HG02840 (cell line): ENCODE measurements at regions not wholly inside any gene's neighbourhood (a gene's known extent, or its start where the extent isn't known, plus 50 kb on each side); places are given as distances from the start of the nearest gene placed in this dataset.
"Not testable (repeated sequence)": the region's sequence is repeated elsewhere in the genome, so short reads cannot be mapped to it uniquely, and the experiment has no call there.

ENCODE experiments used
- ATAC-seq: cut with Tn5 transposase; IDR thresholded peaks from one replicate; pipeline ENCODE4 v1.9.1; 2021; ENCODE audit warnings: mild to moderate bottlenecking, moderate library complexity, moderate number of reproducible peaks; ENCODE audit not compliant: unreplicated experiment, low FRiP score

GRCh38 chr3:153437666-153438065, 275.6 kb downstream of the RAP2B start:
- ATAC-seq, result no peak

DNA sequence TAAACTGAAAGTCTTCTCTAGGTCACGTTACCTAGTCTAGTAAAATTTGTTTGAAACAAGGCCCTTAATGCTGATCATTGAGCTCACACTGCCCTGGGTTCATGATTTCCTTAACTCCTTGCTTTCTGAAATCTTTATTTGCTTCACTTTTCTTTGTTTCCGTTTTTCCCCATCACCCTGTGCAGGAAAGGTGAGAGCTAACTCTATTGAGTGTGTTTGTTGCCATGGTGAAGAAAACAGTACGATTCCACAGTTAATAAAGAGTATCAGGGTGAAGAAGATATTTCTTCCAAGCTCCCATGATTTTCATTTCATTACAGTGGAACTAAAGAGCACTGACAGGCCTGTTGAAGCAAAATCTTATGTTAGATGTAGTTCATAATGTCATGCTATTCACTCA, 276.2 kb downstream of the RAP2B start:
- ATAC-seq, result no peak

GRCh38 chr3:153439780-153440179, 277.8 kb downstream of the RAP2B start:
- no peak for ATAC-seq

DNA sequence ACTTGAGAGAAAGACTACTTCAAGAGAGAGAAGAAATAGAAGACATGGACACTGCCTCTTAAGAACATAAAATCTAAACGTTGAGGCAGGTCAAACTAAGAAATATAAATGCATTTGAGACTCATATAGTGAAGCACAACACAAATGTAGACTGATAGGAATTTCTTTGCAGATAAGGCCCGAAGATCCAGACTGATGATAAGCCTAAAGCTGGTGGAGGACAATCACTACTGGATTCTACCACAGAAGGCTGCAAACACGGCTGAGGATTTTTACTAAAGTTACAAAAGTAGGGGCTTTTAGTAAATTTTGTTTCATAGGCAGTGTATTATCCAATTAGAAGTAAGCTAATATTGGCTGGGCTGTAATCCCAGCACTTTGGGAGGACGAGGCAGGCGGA, 278.3 kb downstream of the RAP2B start:
- ATAC-seq, result no peak

DNA sequence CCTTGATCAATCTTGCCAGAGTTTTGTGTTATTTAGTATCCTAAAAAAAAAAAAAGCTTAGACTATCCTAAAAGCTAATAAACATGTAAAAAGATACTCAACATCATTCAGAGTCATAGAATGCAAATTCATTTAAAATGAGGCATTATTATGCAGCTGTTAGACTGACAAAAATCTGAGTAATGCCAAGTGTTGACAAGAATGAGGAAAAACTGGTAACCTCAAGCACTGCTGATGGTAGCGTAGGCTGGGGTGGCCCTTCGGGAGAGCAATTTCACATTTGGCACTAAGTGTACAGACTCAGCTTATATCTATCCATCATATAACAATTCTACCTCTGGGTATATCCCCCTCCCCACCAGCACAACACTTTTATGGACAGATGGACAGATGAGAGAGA, 280.4 kb downstream of the RAP2B start:
- ATAC-seq, result no peak

DNA sequence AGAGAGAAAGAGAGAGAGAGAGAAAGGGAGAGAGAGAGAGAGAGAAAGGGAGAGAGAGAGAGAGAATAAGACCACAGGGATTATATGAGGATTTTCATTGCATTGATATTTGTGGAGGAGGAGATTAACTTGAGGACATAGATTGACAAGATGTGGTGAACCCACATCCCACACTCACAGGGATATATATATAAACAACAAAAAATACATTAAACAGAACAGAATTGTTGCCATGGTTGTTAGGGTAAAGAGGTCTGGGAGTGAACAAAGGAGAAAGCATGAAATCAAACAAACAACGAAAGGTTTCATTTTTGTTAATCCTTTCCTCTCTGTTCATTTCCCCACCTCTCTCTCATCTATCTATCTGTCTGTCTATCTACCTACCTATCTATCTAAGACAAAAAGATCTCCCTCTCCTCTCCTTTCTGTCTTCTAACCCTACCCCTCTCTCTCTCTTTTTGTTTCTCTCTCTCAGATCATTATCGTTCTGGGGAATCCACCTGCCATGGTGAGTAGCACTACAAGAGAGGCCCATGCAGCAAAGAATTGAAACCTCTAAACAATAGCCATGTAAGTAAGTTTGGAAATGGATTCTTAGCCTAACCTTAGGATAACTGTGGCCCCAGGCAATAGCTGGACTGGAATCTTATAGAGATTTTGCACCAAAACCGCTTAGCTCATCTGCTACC, 280.9 kb downstream of the RAP2B start:
- no peak for ATAC-seq

- no peak for ATAC-seq
Measured at GRCh38 chr3:153443961-153444360, 281.9 kb downstream of the RAP2B start.

DNA sequence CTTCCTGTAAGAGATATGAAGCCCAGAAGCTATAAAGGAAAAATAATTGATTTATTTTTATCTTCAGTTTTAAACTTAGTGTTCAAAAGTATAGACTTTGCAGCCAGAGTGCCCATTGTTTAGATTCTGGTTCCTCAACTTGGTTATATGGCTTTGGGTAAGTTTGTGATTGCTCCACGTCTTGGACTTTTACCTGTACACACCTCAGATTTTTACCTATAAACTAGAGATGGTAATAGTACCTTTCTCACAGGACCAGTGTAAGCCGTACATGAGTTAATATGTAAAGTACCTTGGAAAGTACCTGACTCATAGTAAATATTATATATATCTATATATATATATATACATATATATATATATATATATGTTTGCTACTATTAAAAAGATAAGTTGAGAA, 283.8 kb downstream of the RAP2B start:
- ATAC-seq, result no peak

DNA sequence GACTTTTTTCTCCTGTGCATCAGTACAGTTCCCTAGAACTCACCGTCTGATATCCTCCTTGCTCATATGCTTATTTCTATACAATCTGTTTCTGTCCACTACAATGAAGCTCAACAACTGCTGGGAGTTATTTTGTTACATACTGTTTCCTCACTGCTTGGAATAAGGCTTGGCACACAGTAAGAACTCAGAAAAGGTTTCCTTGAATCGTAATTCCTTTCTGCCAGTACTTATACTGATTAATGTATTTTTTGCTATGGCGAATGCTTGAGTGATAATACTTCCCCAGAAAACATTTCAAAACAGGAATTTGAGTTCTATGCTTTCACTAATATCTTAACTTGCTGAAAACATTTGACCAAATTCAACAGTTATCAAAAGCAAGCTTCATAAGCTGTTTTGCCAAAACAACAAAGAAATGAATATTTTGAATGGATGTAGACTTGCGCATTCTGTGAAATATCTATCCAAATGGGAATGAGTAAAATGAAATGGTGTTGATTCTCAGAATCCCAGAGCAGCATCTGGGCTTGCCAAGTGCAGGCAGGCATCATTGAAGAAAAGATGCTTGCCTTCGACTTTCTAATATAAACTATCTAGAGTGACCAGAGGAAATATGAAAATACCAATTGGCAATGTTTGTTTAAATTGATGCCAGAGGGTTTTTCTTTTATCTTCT, 286.3 kb downstream of the RAP2B start:
- ATAC-seq, result no peak

- ATAC-seq, result no peak
Measured at GRCh38 chr3:153456833-153457545, 295.0 kb downstream of the RAP2B start.

DNA sequence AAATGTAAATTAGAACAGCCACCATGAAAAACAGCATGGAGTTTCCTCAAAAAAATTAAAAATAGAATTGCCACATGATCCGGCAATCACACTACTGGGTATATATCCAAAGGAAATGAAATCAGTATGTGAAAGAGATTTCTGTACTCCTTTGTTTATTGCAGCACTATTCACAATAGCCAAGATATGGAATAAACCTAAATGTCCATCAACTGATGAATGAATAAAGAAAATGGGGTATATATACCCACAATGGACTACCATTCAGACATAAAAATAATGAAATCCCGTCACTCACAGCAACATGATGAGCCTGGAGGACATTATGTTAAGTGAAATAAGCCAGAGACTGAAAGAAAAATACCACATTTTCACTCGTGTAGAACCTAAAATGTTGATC, 296.9 kb downstream of the RAP2B start:
- ATAC-seq, result no peak

DNA sequence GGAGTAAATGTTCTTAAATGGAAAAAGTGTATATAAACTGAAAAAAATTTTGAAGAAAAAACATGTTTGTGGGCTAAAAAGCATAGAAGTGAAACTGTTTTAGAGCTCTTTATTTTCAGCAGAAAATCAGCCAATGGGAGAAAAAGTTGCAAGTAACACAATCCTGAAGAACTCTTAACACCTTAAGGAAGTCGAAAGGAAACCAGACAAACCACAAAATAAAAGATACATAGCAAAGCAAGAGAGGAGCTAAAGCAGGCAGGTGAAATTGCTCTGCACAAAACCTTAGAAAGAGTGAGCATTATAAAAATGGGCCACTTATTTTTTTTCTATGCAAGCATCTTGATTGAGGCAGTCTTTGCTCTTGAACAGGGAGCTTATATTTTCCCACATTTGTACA, 300.5 kb downstream of the RAP2B start:
- ATAC-seq, result no peak

- ATAC-seq, result peak; percentile 65
Measured at GRCh38 chr3:153463895-153464294, 301.9 kb downstream of the RAP2B start.

DNA sequence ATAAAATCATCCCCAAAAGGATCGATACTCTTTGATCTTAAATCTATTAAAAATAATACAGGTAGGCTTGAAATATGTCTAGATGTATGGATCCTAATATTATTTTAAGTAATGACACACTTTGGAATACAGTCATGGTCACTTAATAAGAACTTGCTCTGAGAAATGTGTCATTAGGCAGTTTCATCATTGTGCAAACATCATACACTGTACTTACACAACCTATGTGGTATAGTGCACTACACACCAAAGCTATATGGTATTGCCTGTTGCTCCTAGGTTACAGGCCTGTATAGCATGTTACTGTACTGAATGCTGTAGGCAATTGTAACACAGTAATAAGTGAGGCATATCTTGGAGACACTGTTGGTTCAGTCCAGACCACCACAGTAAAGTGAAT, 307.1 kb downstream of the RAP2B start:
- no peak for ATAC-seq

- no peak for ATAC-seq
Measured at GRCh38 chr3:153484842-153485241, 322.8 kb downstream of the RAP2B start.

DNA sequence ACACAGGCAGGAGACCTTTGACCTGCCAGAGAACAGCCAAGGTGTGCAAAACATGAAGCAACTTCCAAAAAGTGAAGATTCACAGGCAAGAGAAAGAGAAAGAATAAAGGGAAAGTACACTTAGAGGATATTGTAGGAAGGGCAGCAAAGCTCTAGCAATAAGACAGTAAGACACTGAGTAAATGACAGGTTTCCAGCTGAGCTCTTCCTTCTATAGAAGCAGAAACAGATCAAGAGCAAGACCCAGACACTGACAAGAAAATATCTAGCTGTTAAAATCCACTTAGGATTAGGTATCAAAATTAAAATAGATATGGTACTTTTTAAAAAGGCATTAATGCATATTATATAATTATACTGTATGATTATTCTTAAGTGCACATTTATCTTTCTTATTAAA, 333.4 kb downstream of the RAP2B start:
- ATAC-seq, result no peak

GRCh38 chr3:153502682-153503081, 340.7 kb downstream of the RAP2B start:
- ATAC-seq, result no peak

GRCh38 chr3:153503873-153504272, 341.8 kb downstream of the RAP2B start:
- no peak for ATAC-seq

DNA sequence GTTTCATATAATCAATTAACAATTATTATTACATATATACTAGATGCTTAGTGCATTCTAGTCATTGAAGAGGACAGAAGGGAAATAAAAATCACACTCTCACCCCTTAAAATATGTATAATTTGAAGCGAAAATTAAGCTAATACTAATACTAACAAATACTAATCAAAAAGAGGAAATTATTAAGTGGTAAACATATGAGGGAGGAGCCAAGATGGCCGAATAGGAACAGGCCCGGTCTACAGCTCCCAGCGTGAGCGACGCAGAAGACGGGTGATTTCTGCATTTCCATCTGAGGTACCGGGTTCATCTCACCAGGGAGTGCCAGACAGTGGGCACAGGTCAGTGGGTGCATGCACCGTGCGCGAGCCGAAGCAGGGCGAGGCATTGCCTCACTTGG, 344.2 kb downstream of the RAP2B start:
- not testable (repeated sequence) for ATAC-seq

DNA sequence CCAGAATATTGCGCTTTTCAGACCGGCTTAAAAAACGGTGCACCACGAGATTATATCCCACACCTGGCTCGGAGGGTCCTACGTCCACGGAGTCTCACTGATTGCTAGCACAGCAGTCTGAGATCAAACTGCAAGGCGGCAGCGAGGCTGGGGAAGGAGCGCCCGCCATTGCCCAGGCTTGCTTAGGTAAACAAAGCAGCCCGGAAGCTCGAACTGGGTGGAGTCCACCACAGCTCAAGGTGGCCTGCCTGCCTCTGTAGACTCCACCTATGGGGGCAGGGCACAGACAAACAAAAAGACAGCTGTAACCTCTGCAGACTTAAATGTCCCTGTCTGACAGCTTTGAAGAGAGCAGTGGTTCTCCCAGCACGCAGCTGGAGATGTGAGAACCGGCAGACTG, 344.7 kb downstream of the RAP2B start:
- ATAC-seq, result not testable (repeated sequence)

GRCh38 chr3:153513236-153513635, 351.2 kb downstream of the RAP2B start:
- ATAC-seq, result no peak

GRCh38 chr3:153528473-153528872, 366.4 kb downstream of the RAP2B start:
- no peak for ATAC-seq
